IMR-90 (cell line): ENCODE measurements at regions not wholly inside any gene's neighbourhood (a gene's known extent, or its start where the extent isn't known, plus 50 kb on each side); places are given as distances from the start of the nearest gene placed in this dataset.

Experiments used
- CEBPB ChIP-seq: IDR thresholded peaks from 2 replicates; pipeline ENCODE4 v1.6.1; 2012; ENCODE audit warnings: low read depth, low read length, improper control_type of control experiment
- CHD1 ChIP-seq: IDR thresholded peaks from 2 replicates; pipeline ENCODE4 v1.6.1; 2012; ENCODE audit warnings: low read depth, low read length, improper control_type of control experiment
- FOS ChIP-seq: fragments of 150-350 bp; IDR thresholded peaks from 2 replicates; pipeline ENCODE4 v1.6.1; 2016; ENCODE audit warnings: low read depth, low read length
- MAFK ChIP-seq: IDR thresholded peaks from 2 replicates; pipeline ENCODE4 v1.6.1; 2012; ENCODE audit warnings: low read depth, low read length, improper control_type of control experiment
- MXI1 ChIP-seq: IDR thresholded peaks from 2 replicates; pipeline ENCODE4 v1.6.1; 2012; ENCODE audit warnings: low read depth, mild to moderate bottlenecking, low read length, moderate library complexity, borderline replicate concordance
- POLR2A ChIP-seq: IDR thresholded peaks from 2 replicates; pipeline ENCODE4 v1.6.1; 2012; ENCODE audit warnings: mild to moderate bottlenecking, low read depth, low read length
- RAD21 ChIP-seq: IDR thresholded peaks from 2 replicates; pipeline ENCODE4 v1.6.1; 2012; ENCODE audit warnings: low read length, improper control_type of control experiment
- RCOR1 ChIP-seq: IDR thresholded peaks from 2 replicates; pipeline ENCODE4 v1.6.1; 2012; ENCODE audit warnings: mild to moderate bottlenecking, low read length, improper control_type of control experiment; ENCODE audit not compliant: insufficient replicate concordance
- TF ChIP-seq, protein P1 (sequence below): conservative IDR thresholded peaks from 2 replicates; pipeline ENCODE4 v1.5.1; 2012; ENCODE audit warnings: mild to moderate bottlenecking, low read depth, low read length, improper control_type of control experiment

GRCh38 chr12:60844875-60845274, 1249.0 kb downstream of the SLC16A7 start:
- TF ChIP-seq POLR2A (no peak), RCOR1 (no peak), RAD21 (no peak), CEBPB (no peak), CHD1 (no peak), MAFK (no peak), FOS (no peak), MXI1 (no peak)
- TF ChIP-seq, protein P1, sequence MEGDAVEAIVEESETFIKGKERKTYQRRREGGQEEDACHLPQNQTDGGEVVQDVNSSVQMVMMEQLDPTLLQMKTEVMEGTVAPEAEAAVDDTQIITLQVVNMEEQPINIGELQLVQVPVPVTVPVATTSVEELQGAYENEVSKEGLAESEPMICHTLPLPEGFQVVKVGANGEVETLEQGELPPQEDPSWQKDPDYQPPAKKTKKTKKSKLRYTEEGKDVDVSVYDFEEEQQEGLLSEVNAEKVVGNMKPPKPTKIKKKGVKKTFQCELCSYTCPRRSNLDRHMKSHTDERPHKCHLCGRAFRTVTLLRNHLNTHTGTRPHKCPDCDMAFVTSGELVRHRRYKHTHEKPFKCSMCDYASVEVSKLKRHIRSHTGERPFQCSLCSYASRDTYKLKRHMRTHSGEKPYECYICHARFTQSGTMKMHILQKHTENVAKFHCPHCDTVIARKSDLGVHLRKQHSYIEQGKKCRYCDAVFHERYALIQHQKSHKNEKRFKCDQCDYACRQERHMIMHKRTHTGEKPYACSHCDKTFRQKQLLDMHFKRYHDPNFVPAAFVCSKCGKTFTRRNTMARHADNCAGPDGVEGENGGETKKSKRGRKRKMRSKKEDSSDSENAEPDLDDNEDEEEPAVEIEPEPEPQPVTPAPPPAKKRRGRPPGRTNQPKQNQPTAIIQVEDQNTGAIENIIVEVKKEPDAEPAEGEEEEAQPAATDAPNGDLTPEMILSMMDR: no peak
